ENCODE measurements at regions not wholly inside any gene's neighbourhood (a gene's known extent, or its start where the extent isn't known, plus 50 kb on each side); places are given as distances from the start of the nearest gene placed in this dataset.

DNA sequence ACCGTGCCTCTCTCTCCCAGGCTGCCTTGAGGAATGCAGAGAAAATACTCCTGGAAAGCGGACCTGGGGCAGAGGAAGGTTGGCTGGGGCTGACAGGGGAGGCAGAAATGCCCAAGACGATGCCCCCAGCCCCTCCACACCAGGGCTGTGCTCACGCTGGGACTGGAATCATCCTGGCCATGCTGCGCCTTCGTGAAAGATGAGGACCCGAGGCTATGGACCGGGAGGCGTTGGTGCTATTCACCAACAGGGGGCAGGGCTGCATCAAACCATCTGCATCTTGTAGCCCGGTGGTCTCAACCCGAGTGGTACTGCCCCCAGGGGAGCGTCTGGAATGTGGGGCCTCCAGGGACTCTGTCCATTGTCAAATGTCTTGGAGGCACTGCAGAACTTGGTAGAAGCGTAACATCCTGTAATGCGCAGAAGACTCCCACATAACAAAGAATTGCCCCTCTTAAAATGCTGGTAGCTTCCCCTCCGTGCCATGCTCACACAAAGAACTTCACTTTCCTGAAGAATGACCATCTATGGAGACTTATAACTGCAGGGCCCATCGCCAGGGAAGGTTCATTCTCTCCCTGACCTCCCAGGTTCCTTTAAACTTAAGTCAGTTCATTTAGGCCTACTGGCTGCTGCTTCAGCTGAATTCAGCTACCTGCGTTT, 251.2 kb downstream of the RRAGC start:
- 35 to 47% (median 40%) methylated on average over 16 to 17 of the region's 17 CpGs for WGBS, 5 donors
- intact Hi-C loops (cut with DNase I; ENCODE audit: low total_unique reads): loop anchor here (10.0 kb wide), 1 partner anchor 206 kb away; no protein-coding TSS in a partner anchor
- TF ChIP-seq, protein P1, sequence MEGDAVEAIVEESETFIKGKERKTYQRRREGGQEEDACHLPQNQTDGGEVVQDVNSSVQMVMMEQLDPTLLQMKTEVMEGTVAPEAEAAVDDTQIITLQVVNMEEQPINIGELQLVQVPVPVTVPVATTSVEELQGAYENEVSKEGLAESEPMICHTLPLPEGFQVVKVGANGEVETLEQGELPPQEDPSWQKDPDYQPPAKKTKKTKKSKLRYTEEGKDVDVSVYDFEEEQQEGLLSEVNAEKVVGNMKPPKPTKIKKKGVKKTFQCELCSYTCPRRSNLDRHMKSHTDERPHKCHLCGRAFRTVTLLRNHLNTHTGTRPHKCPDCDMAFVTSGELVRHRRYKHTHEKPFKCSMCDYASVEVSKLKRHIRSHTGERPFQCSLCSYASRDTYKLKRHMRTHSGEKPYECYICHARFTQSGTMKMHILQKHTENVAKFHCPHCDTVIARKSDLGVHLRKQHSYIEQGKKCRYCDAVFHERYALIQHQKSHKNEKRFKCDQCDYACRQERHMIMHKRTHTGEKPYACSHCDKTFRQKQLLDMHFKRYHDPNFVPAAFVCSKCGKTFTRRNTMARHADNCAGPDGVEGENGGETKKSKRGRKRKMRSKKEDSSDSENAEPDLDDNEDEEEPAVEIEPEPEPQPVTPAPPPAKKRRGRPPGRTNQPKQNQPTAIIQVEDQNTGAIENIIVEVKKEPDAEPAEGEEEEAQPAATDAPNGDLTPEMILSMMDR (IDR thresholded peaks at IDR 0.05 in 8 of 11, conservative IDR thresholded peaks at IDR 0.05 in 3 of 11): peak in 8 of 11 experiments; percentile 25 to 65 (median 43)
- TF ChIP-seq POLR2AphosphoS5 (IDR thresholded peaks at IDR 0.05): no peak
- Histone ChIP-seq H3K4me1 (no peaks in the 10 kb centered on the region), H3K27ac (no peak overlapping the region), H3K36me3 (no peaks in the 10 kb centered on the region), H3K4me3 (no peak overlapping the region), H3K27me3 (replicated peaks in 1 of 7) (peaks cover 0 to 28% (median 0%) of the 10 kb centered on the region in 7 donors), H3K9me3 (no peaks in the 10 kb centered on the region)
- no peak for DNase-seq

DNA sequence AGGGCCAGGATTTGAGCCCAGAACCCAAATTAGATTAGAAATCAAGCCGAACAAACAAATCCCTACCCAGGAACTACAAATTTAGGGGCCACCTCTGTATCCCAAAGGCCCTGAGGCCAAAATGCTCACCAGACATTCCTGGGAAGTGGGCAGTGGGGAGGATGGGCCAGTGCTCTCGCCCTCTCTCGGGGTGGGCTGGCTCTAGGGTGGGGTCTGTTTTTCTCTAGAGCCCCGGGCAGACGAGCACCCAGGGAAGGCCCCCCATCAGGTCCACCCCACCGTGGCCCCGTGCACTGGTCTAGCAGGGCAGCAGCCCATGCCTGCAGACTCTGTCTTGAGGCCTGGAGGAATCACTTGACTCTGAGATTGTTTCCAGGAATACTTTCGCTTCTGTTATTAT, 252.0 kb downstream of the RRAGC start:
- 72 to 92% (median 75%) methylated on average over 5 to 8 of the region's 8 CpGs for WGBS, 5 donors
- Histone ChIP-seq H3K4me3 (no peak overlapping the region), H3K9me3 (no peaks in the 10 kb centered on the region), H3K36me3 (no peaks in the 10 kb centered on the region), H3K4me1 (no peaks in the 10 kb centered on the region), H3K27ac (no peak overlapping the region), H3K27me3 (replicated peaks in 1 of 7) (peaks cover 0 to 24% (median 0%) of the 10 kb centered on the region in 7 donors)
- intact Hi-C loops (cut with DNase I; ENCODE audit: low total_unique reads): loop anchor here (10.0 kb wide), 1 partner anchor 207 kb away; no protein-coding TSS in a partner anchor
- TF ChIP-seq POLR2A (IDR thresholded peaks at IDR 0.05) (no peak), POLR2AphosphoS5 (IDR thresholded peaks at IDR 0.05) (no peak)
- TF ChIP-seq, protein P1 (IDR thresholded peaks at IDR 0.05 in 8 of 11, conservative IDR thresholded peaks at IDR 0.05 in 3 of 11): no peak
- DNase-seq: no peak

DNA sequence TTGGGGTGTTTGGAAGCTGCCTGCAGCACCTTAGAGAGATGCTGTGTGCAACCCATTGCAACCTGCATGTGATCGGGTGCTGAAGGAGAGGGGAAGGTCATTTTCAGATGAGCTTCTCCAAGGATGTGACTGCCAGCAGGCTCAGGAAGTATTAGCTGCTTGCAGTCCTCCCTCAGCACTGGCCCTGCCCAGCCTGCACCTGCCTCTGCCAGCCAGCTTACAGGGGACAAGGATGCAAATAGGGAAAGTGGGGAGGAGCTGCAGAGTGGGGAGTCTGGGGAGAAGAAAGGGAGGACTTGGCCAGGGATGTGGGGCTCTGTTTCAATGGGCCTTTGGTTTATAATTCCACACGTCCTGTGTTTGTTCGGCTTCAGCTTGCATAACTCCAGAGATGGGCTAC, 254.5 kb downstream of the RRAGC start:
- Histone ChIP-seq H3K27ac (no peak overlapping the region), H3K4me3 (no peak overlapping the region), H3K27me3 (replicated peaks in 1 of 7) (peaks cover 0 to 22% (median 0%) of the 10 kb centered on the region in 7 donors), H3K9me3 (no peaks in the 10 kb centered on the region), H3K36me3 (no peaks in the 10 kb centered on the region), H3K4me1 (no peaks in the 10 kb centered on the region)
- TF ChIP-seq POLR2AphosphoS5 (IDR thresholded peaks at IDR 0.05) (no peak), POLR2A (IDR thresholded peaks at IDR 0.05) (no peak)
- TF ChIP-seq, protein P1 (IDR thresholded peaks at IDR 0.05 in 8 of 11, conservative IDR thresholded peaks at IDR 0.05 in 3 of 11): no peak
- DNase-seq: no peak
- 86 to 91% (median 88%) methylated on average over 3 of the region's 3 CpGs for WGBS, 5 donors
- intact Hi-C loops (cut with DNase I; ENCODE audit: low total_unique reads): loop anchor here (10.0 kb wide), 1 partner anchor 210 kb away; no protein-coding TSS in a partner anchor

DNA sequence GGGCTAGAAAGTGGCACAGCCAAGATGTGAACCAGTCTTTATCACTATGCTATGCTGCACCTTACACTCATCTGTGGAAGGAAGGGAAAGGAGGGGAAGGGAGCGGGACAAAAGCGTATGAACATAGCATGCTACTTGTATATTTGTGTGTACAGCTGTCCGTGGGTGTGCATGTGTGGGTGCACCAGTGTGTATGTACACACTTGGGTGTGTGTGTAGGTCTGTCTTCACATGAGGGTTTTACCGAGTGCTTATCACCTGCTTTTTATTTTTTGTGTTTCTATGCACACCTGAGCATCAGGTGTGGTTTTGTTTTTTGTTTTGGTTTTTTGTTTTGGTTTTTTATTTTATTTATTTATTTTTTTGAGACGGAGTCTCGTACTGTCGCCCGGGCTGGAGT, 255.7 kb downstream of the RRAGC start:
- intact Hi-C loops (cut with DNase I; ENCODE audit: low total_unique reads): loop anchor here (10.0 kb wide), 1 partner anchor 211 kb away; no protein-coding TSS in a partner anchor
- TF ChIP-seq, protein P1 (IDR thresholded peaks at IDR 0.05 in 8 of 11, conservative IDR thresholded peaks at IDR 0.05 in 3 of 11): no peak
- TF ChIP-seq POLR2A (IDR thresholded peaks at IDR 0.05) (no peak), POLR2AphosphoS5 (IDR thresholded peaks at IDR 0.05) (no peak)
- no peaks in the 10 kb centered on the region for H3K4me1 ChIP-seq
- no peak for DNase-seq
- H3K27ac ChIP-seq: no peak overlapping the region
- no peaks in the 10 kb centered on the region for H3K9me3 ChIP-seq
- H3K27me3 ChIP-seq (replicated peaks in 1 of 7): peaks cover 0 to 25% (median 0%) of the 10 kb centered on the region in 7 donors
- 85 to 93% (median 90%) methylated on average over 8 of the region's 8 CpGs for WGBS, 5 donors
- H3K4me3 ChIP-seq: no peak overlapping the region
- H3K36me3 ChIP-seq: no peaks in the 10 kb centered on the region

Data from spleen (tissue), 11 donors.